ENCODE measurements at regions not wholly inside any gene's neighbourhood (a gene's known extent, or its start where the extent isn't known, plus 50 kb on each side); places are given as distances from the start of the nearest gene placed in this dataset.

- TF ChIP-seq CTCF (IDR thresholded peaks at IDR 0.05), result no peak
- no peak for TF ChIP-seq POLR2A (IDR thresholded peaks at IDR 0.05)
Observed at GRCh38 chr3:16059081-16059537, 115.4 kb upstream of the GALNT15 start.
